ENCODE measurements at regions not wholly inside any gene's neighbourhood (a gene's known extent, or its start where the extent isn't known, plus 50 kb on each side); places are given as distances from the start of the nearest gene placed in this dataset.

DNA sequence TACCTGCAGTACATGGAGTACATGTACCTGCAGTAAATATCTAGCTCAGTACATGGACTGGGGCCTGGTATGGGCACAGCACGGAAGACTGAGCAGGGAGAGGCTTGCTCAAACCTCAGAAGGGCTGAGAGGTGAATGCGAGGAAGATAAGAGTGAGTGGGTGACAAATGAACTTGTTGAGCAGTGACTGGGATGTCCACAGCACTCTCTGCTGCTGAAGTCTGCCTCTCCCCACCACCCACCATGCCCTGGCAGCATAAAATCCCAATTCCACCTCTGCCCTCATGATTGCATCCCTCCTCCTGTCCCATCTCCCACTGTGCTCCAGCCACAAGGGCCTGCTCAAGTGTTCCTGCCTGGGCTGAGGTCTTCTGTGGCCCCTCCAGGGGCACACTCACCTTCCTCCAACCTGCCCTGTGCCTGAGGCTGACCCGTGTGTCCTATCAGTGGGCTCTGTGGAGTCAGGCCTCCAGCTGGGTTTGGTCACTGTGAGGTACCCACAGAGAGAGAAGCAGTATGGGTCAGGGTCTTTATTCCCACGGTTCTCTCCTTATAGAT lies 114.2 kb downstream of the FOXD2 start:
- intact Hi-C loops (cut with micrococcal nuclease), result no loop called here
- WGBS (ENCODE audit: insufficient coverage), result 91% methylated on average over 1 of the region's 4 CpGs
- Histone ChIP-seq H2AFZ (ENCODE audit: insufficient read depth, low read depth, low read length, poor library complexity, severe bottlenecking) (no peak overlapping the region), H3K4me2 (replicated peaks; ENCODE audit: low read depth, low read length, poor library complexity, severe bottlenecking) (no peak overlapping the region), H3K27ac (ENCODE audit: low read length in 2 of 2) (no peak overlapping the region), H3K4me3 (ENCODE audit: control extremely low read depth in 1 of 5, extremely low read depth in 1 of 5, insufficient read depth in 1 of 5, low read depth in 2 of 5, low read length in 4 of 5) (no peak overlapping the region), H3K36me3 (replicated peaks in 1 of 2; ENCODE audit: control extremely low read depth in 1 of 2, control insufficient read depth in 1 of 2, extremely low read depth in 1 of 2, insufficient read depth in 2 of 2, low read length in 1 of 2) (no peaks in the 10 kb centered on the region), H3K4me1 (ENCODE audit: control insufficient read depth in 2 of 2, insufficient read depth in 2 of 2, low read length in 2 of 2) (no peaks in the 10 kb centered on the region), H3K79me2 (ENCODE audit: control insufficient read depth, insufficient read depth, low read length) (no peaks in the 10 kb centered on the region), H4K20me1 (ENCODE audit: control insufficient read depth, insufficient read depth, low read length, poor library complexity, severe bottlenecking) (no peaks in the 10 kb centered on the region), H3K27me3 (replicated peaks in 1 of 4; ENCODE audit: control extremely low read depth in 1 of 4, control insufficient read depth in 3 of 4, insufficient read depth in 4 of 4, low read length in 3 of 4) (no peaks in the 10 kb centered on the region), H3K9ac (ENCODE audit: low read length) (no peak overlapping the region), H3K9me3 (ENCODE audit: control extremely low read depth in 1 of 3, control insufficient read depth in 2 of 3, insufficient read depth in 1 of 3, low read length in 2 of 3) (no peaks in the 10 kb centered on the region)
- DNase-seq (no peak), ATAC-seq (ENCODE audit: low read depth) (no peak)
- POLR2A ChIA-PET, result no interaction called here
- CTCF ChIA-PET, result no interaction called here
- H3K4me1 Mint-ChIP-seq, result no peaks in the 10 kb centered on the region
- no peak for TF ChIP-seq EZH2 (IDR thresholded peaks at IDR 0.05; ENCODE audit: borderline replicate concordance, insufficient read depth, low read depth, low read length, poor library complexity, severe bottlenecking)
- TF ChIP-seq, protein P1, sequence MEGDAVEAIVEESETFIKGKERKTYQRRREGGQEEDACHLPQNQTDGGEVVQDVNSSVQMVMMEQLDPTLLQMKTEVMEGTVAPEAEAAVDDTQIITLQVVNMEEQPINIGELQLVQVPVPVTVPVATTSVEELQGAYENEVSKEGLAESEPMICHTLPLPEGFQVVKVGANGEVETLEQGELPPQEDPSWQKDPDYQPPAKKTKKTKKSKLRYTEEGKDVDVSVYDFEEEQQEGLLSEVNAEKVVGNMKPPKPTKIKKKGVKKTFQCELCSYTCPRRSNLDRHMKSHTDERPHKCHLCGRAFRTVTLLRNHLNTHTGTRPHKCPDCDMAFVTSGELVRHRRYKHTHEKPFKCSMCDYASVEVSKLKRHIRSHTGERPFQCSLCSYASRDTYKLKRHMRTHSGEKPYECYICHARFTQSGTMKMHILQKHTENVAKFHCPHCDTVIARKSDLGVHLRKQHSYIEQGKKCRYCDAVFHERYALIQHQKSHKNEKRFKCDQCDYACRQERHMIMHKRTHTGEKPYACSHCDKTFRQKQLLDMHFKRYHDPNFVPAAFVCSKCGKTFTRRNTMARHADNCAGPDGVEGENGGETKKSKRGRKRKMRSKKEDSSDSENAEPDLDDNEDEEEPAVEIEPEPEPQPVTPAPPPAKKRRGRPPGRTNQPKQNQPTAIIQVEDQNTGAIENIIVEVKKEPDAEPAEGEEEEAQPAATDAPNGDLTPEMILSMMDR (IDR thresholded peaks at IDR 0.05), result no peak
- peaks cover 11% of the 10 kb centered on the region for H3K27me3 Mint-ChIP-seq
- H3K27ac Mint-ChIP-seq, result no peak overlapping the region
- H3K4me3 Mint-ChIP-seq, result no peak overlapping the region
- no peaks in the 10 kb centered on the region for H3K9me3 Mint-ChIP-seq (ENCODE audit: insufficient read depth)

DNA sequence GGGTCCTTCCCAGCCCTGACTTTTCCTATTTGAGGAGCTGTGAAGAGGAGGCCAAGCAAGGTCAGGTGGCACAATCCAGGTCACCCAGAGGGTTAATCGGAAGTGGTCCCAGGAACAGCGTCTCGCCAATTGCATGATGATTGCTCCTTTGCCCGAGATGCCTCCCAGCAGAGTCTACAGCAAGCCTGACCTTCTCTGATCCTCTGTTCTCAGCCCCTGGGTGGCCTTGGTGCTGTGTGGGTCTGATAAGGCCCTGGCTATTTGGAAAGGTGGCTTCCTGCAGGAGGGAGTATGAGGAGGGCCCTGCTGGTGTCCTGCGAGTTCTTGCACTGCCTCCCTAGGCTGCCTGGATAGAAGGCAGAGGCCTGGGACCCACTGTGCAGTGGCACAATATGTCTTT lies 116.2 kb downstream of the FOXD2 start:
- H4K20me1 ChIP-seq (ENCODE audit: control insufficient read depth, insufficient read depth, low read length, poor library complexity, severe bottlenecking), result no peaks in the 10 kb centered on the region
- H3K4me1 ChIP-seq (ENCODE audit: control insufficient read depth in 2 of 2, insufficient read depth in 2 of 2, low read length in 2 of 2), result no peaks in the 10 kb centered on the region
- H3K9ac ChIP-seq (ENCODE audit: low read length), result no peak overlapping the region
- no peak overlapping the region for H3K4me3 ChIP-seq (ENCODE audit: control extremely low read depth in 1 of 5, extremely low read depth in 1 of 5, insufficient read depth in 1 of 5, low read depth in 2 of 5, low read length in 4 of 5)
- Mint-ChIP-seq H3K27ac (no peak overlapping the region), H3K27me3 (peaks cover 11% of the 10 kb centered on the region), H3K4me1 (no peaks in the 10 kb centered on the region), H3K9me3 (ENCODE audit: insufficient read depth) (no peaks in the 10 kb centered on the region), H3K4me3 (no peak overlapping the region)
- H3K27ac ChIP-seq (ENCODE audit: low read length in 2 of 2), result no peak overlapping the region
- H3K79me2 ChIP-seq (ENCODE audit: control insufficient read depth, insufficient read depth, low read length), result no peaks in the 10 kb centered on the region
- H3K9me3 ChIP-seq (ENCODE audit: control extremely low read depth in 1 of 3, control insufficient read depth in 2 of 3, insufficient read depth in 1 of 3, low read length in 2 of 3), result no peaks in the 10 kb centered on the region
- no peak overlapping the region for H3K4me2 ChIP-seq (replicated peaks; ENCODE audit: low read depth, low read length, poor library complexity, severe bottlenecking)
- ATAC-seq (ENCODE audit: low read depth) (no peak), DNase-seq (no peak)
- ChIA-PET POLR2A (no interaction called here), CTCF (no interaction called here)
- WGBS (ENCODE audit: insufficient coverage), result 98% methylated on average over 5 of the region's 5 CpGs
- TF ChIP-seq EZH2 (IDR thresholded peaks at IDR 0.05; ENCODE audit: borderline replicate concordance, insufficient read depth, low read depth, low read length, poor library complexity, severe bottlenecking), result no peak
- TF ChIP-seq, protein P1 (IDR thresholded peaks at IDR 0.05), result no peak
- intact Hi-C loops (cut with micrococcal nuclease), result no loop called here
- H2AFZ ChIP-seq (ENCODE audit: insufficient read depth, low read depth, low read length, poor library complexity, severe bottlenecking), result no peak overlapping the region
- H3K27me3 ChIP-seq (replicated peaks in 1 of 4; ENCODE audit: control extremely low read depth in 1 of 4, control insufficient read depth in 3 of 4, insufficient read depth in 4 of 4, low read length in 3 of 4), result no peaks in the 10 kb centered on the region
- no peaks in the 10 kb centered on the region for H3K36me3 ChIP-seq (replicated peaks in 1 of 2; ENCODE audit: control extremely low read depth in 1 of 2, control insufficient read depth in 1 of 2, extremely low read depth in 1 of 2, insufficient read depth in 2 of 2, low read length in 1 of 2)

Measured in B cell (primary cell).